HCT116 (cell line): ENCODE measurements at regions not wholly inside any gene's neighbourhood (a gene's known extent, or its start where the extent isn't known, plus 50 kb on each side); places are given as distances from the start of the nearest gene placed in this dataset.

Experiments used
- POLR2AphosphoS5 ChIP-seq: IDR thresholded peaks from 2 replicates; pipeline ENCODE4 v1.6.1; 2011; ENCODE audit warnings: mild to moderate bottlenecking, low read depth, low read length, moderate library complexity
- TF ChIP-seq, protein P1 (sequence below): IDR thresholded peaks from 2 replicates; pipeline ENCODE4 v1.6.1; 2012; ENCODE audit warnings: low read depth
- TF ChIP-seq, protein P2 (sequence below), 3 experiments: fragments of 200-600 bp in 1 of 3; sonication (generic) in 1 of 3; IDR thresholded peaks in 2 of 3; conservative IDR thresholded peaks in 1 of 3; 2 replicates each; pipeline ENCODE4 v1.5.1; 2012 to 2017; ENCODE audit warnings: low read depth in 2 of 3, low read length in 2 of 3, antibody characterized with exemption in 1 of 3, borderline replicate concordance in 1 of 3, control low read depth in 1 of 3, mild to moderate bottlenecking in 1 of 3, mixed read lengths in 1 of 3, mixed run types in 1 of 3, moderate library complexity in 1 of 3; ENCODE audit not compliant: insufficient read depth in 1 of 3

DNA sequence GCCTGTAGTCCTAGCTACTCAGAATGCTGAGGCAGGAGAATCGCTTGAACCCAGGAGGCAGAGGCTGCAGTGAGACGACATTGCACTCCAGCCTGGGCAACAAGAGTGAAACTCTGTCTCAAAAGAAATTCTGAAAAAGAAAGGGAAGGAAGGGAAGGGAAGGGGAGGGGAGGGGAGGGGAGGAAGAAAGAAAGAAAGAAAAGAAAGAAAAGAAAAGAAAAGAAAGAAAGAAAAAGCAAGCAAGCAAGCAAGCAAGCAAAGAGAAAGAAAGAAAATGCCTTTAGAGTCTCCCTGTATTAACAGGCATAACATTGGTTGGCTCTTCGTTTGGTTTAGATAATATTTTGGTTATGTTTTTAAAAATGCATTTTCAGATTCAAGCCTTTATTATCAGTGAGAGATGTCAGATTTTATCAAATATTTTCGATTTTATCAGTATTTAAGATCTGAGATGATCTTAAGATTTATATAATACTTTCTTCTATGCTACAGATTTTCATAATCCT lies 281.1 kb downstream of the NPIPA8 start:
- TF ChIP-seq, protein P1, sequence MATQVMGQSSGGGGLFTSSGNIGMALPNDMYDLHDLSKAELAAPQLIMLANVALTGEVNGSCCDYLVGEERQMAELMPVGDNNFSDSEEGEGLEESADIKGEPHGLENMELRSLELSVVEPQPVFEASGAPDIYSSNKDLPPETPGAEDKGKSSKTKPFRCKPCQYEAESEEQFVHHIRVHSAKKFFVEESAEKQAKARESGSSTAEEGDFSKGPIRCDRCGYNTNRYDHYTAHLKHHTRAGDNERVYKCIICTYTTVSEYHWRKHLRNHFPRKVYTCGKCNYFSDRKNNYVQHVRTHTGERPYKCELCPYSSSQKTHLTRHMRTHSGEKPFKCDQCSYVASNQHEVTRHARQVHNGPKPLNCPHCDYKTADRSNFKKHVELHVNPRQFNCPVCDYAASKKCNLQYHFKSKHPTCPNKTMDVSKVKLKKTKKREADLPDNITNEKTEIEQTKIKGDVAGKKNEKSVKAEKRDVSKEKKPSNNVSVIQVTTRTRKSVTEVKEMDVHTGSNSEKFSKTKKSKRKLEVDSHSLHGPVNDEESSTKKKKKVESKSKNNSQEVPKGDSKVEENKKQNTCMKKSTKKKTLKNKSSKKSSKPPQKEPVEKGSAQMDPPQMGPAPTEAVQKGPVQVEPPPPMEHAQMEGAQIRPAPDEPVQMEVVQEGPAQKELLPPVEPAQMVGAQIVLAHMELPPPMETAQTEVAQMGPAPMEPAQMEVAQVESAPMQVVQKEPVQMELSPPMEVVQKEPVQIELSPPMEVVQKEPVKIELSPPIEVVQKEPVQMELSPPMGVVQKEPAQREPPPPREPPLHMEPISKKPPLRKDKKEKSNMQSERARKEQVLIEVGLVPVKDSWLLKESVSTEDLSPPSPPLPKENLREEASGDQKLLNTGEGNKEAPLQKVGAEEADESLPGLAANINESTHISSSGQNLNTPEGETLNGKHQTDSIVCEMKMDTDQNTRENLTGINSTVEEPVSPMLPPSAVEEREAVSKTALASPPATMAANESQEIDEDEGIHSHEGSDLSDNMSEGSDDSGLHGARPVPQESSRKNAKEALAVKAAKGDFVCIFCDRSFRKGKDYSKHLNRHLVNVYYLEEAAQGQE: no peak
- TF ChIP-seq, protein P2, sequence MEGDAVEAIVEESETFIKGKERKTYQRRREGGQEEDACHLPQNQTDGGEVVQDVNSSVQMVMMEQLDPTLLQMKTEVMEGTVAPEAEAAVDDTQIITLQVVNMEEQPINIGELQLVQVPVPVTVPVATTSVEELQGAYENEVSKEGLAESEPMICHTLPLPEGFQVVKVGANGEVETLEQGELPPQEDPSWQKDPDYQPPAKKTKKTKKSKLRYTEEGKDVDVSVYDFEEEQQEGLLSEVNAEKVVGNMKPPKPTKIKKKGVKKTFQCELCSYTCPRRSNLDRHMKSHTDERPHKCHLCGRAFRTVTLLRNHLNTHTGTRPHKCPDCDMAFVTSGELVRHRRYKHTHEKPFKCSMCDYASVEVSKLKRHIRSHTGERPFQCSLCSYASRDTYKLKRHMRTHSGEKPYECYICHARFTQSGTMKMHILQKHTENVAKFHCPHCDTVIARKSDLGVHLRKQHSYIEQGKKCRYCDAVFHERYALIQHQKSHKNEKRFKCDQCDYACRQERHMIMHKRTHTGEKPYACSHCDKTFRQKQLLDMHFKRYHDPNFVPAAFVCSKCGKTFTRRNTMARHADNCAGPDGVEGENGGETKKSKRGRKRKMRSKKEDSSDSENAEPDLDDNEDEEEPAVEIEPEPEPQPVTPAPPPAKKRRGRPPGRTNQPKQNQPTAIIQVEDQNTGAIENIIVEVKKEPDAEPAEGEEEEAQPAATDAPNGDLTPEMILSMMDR (IDR thresholded peaks at IDR 0.05 in 2 of 3, conservative IDR thresholded peaks at IDR 0.05 in 1 of 3; ENCODE audit: borderline replicate concordance in 1 of 3, insufficient read depth in 1 of 3, low read depth in 2 of 3, low read length in 2 of 3): no peak
- TF ChIP-seq POLR2AphosphoS5: no peak
